K562 (cell line): ENCODE measurements at regions not wholly inside any gene's neighbourhood (a gene's known extent, or its start where the extent isn't known, plus 50 kb on each side); places are given as distances from the start of the nearest gene placed in this dataset.

ENCODE experiments used
- BMI1 ChIP-seq: fragments of 150-350 bp; IDR thresholded peaks from 2 replicates; pipeline ENCODE4 v1.6.1; 2014; ENCODE audit warnings: low read length
- CREB1 ChIP-seq, 2 experiments: sonication (generic) in 1 of 2; formaldehyde crosslinking in 1 of 2; IDR thresholded peaks; 2 replicates each; pipeline versions ENCODE4 v1.6.1 to v1.8.0; 2012 to 2022; ENCODE audit warnings: inconsistent platforms in 1 of 2, mild to moderate bottlenecking in 1 of 2, missing genetic modification reagents in 1 of 2, moderate library complexity in 1 of 2
- ERF ChIP-seq: fragments of 450-650 bp; formaldehyde crosslinking; IDR thresholded peaks from 2 replicates; pipeline ENCODE4 v1.4.0; 2020; ENCODE audit warnings: mild to moderate bottlenecking, mixed read lengths
- FOXP4 ChIP-seq: sonication (generic); formaldehyde crosslinking; IDR thresholded peaks from 2 replicates; pipeline ENCODE4 v1.8.0; 2022; ENCODE audit warnings: mild to moderate bottlenecking, missing genetic modification reagents, borderline replicate concordance
- MAZ ChIP-seq, 2 experiments: fragments of 450-650 bp in 1 of 2; sonication (generic) in 1 of 2; formaldehyde crosslinking; IDR thresholded peaks in 1 of 2; conservative IDR thresholded peaks in 1 of 2; 2 replicates each; pipeline versions ENCODE4 v1.4.0 to v1.5.0; 2020; ENCODE audit warnings: mild to moderate bottlenecking in 1 of 2, missing genetic modification reagents in 1 of 2
- NFATC3 ChIP-seq: fragments of 450-650 bp; IDR thresholded peaks from 2 replicates; pipeline ENCODE4 v1.6.1; 2017; ENCODE audit warnings: mild to moderate bottlenecking
- NFRKB ChIP-seq: fragments of 450-650 bp; IDR thresholded peaks from 2 replicates; pipeline ENCODE4 v1.6.1; 2016; ENCODE audit warnings: low read depth
- PHB2 ChIP-seq: fragments of 450-650 bp; IDR thresholded peaks from 2 replicates; pipeline ENCODE4 v1.6.1; 2017; ENCODE audit warnings: low read depth
- POU5F1 ChIP-seq: fragments of 150-350 bp; IDR thresholded peaks from 2 replicates; pipeline ENCODE4 v1.6.1; 2014; ENCODE audit warnings: borderline replicate concordance, low read length, low read depth, mild to moderate bottlenecking; ENCODE audit not compliant: partially characterized antibody
- PTRF ChIP-seq: fragments of 450-650 bp; IDR thresholded peaks from 2 replicates; pipeline ENCODE4 v1.6.1; 2016; ENCODE audit warnings: mild to moderate bottlenecking, missing genetic modification characterization, missing compliant biosample characterization
- RBM14 ChIP-seq: fragments of 200-400 bp; formaldehyde crosslinking; IDR thresholded peaks from 2 replicates; pipeline ENCODE4 v1.6.1; 2018; ENCODE audit warnings: low read depth, mild to moderate bottlenecking, low read length, moderate library complexity, borderline replicate concordance; ENCODE audit not compliant: insufficient read depth
- SIN3A ChIP-seq, 2 experiments: fragments of 150-350 bp in 1 of 2; IDR thresholded peaks; 2 replicates each; pipeline ENCODE4 v1.6.1; 2011 to 2016; ENCODE audit warnings: borderline replicate concordance in 2 of 2, low read depth in 2 of 2, low read length in 2 of 2, mild to moderate bottlenecking in 2 of 2, moderate library complexity in 2 of 2; ENCODE audit not compliant: control insufficient read depth in 1 of 2
- SRSF3 ChIP-seq: fragments of 200-400 bp; formaldehyde crosslinking; IDR thresholded peaks from 2 replicates; pipeline ENCODE4 v1.6.1; 2016; ENCODE audit warnings: mild to moderate bottlenecking, low read length, moderate library complexity; ENCODE audit not compliant: insufficient read depth
- STAT5B ChIP-seq: fragments of 250-450 bp; sonication (Bioruptor Pico); IDR thresholded peaks from 2 replicates; pipeline ENCODE4 v1.8.0; 2021; ENCODE audit warnings: mild to moderate bottlenecking, inconsistent platforms
- TRIM25 ChIP-seq: fragments of 450-650 bp; IDR thresholded peaks from 2 replicates; pipeline ENCODE4 v1.7.0; 2016; ENCODE audit warnings: borderline replicate concordance
- USF1 ChIP-seq: sonication (generic); formaldehyde crosslinking; IDR thresholded peaks from 2 replicates; pipeline ENCODE4 v1.9.0; 2022; ENCODE audit warnings: mild to moderate bottlenecking, missing genetic modification reagents
- ZBTB11 ChIP-seq, 3 experiments: fragments of 200-800 bp in 1 of 3; fragments of 250-450 bp in 1 of 3; fragments of 450-650 bp in 1 of 3; sonication (Bioruptor Pico) in 1 of 3; sonication (Bioruptor generic) in 1 of 3; formaldehyde crosslinking in 1 of 3; IDR thresholded peaks; 2 replicates each; pipeline versions ENCODE4 v1.6.1 to v1.8.0; 2016 to 2022; ENCODE audit warnings: mild to moderate bottlenecking in 2 of 3, missing genetic modification characterization in 2 of 3, missing compliant biosample characterization in 1 of 3, moderate library complexity in 1 of 3
- ZBTB17 ChIP-seq: fragments of 450-650 bp; formaldehyde crosslinking; IDR thresholded peaks from 2 replicates; pipeline ENCODE4 v1.4.0; 2020; ENCODE audit warnings: mild to moderate bottlenecking
- ZNF224 ChIP-seq: sonication (generic); formaldehyde crosslinking; IDR thresholded peaks from 2 replicates; pipeline ENCODE4 v1.8.0; 2022; ENCODE audit warnings: mild to moderate bottlenecking, missing genetic modification reagents

- TF ChIP-seq ZBTB11 (CRISPR knock-in tag; IDR thresholded peaks at IDR 0.05) = peak in 2 of 3 experiments; percentile 20 to 85; a peak in 3 of 6 replicates
- no peak for TF ChIP-seq SIN3A (IDR thresholded peaks at IDR 0.05; ENCODE audit: borderline replicate concordance in 2 of 2, control insufficient read depth in 1 of 2, low read depth in 2 of 2, low read length in 2 of 2)
- TF ChIP-seq USF1 (CRISPR knock-in tag) = no peak
- TF ChIP-seq FOXP4 (CRISPR knock-in tag) = no peak
- peak; percentile 99 for TF ChIP-seq ERF (CRISPR knock-in tag)
- no peak for TF ChIP-seq POU5F1
- no peak for TF ChIP-seq NFRKB
- TF ChIP-seq SRSF3 = no peak
- no peak for TF ChIP-seq TRIM25
- TF ChIP-seq BMI1 = no peak
- TF ChIP-seq NFATC3 = no peak
- no peak for TF ChIP-seq PHB2
- TF ChIP-seq CREB1 (IDR thresholded peaks at IDR 0.05) = no peak
- no peak for TF ChIP-seq CREB1 (CRISPR knock-in tag; IDR thresholded peaks at IDR 0.05)
- TF ChIP-seq STAT5B = no peak
- peak; percentile 95 for TF ChIP-seq ZBTB17 (CRISPR knock-in tag)
- TF ChIP-seq PTRF (tag) = peak; percentile 82
- no peak for TF ChIP-seq ZNF224 (CRISPR knock-in tag)
- no peak for TF ChIP-seq RBM14
- peak in 1 of 2 experiments; percentile 97; a peak in 2 of 4 replicates for TF ChIP-seq MAZ (CRISPR knock-in tag; conservative IDR thresholded peaks at IDR 0.05 in 1 of 2, IDR thresholded peaks at IDR 0.05 in 1 of 2)
These were observed 85.4 kb downstream of the IER5 start (continued) for GRCh38 chr1:181173761-181174447.
